Mesodermal cell (in vitro differentiated cells): ENCODE measurements at regions not wholly inside any gene's neighbourhood (a gene's known extent, or its start where the extent isn't known, plus 50 kb on each side); places are given as distances from the start of the nearest gene placed in this dataset.
A peak's percentile ranks its signal among the peaks of the same experiment; 100 is the strongest.

Source experiments
- H3K27ac ChIP-seq: 2 replicates; pipeline ENCODE4 v1.7.0; 2013; ENCODE audit warnings: mild to moderate bottlenecking, low read depth, low read length, moderate library complexity; ENCODE audit not compliant: severe bottlenecking
- H3K36me3 ChIP-seq: 2 replicates; pipeline ENCODE4 v1.7.1; 2013; ENCODE audit warnings: mild to moderate bottlenecking, low read length, moderate library complexity; ENCODE audit not compliant: control insufficient read depth, insufficient read depth
- H3K4me1 ChIP-seq: one replicate; pipeline ENCODE4 v1.7.1; 2013; ENCODE audit warnings: mild to moderate bottlenecking, low read length; ENCODE audit not compliant: insufficient read depth, control insufficient read depth, poor library complexity, severe bottlenecking
- H3K4me3 ChIP-seq: 2 replicates; pipeline ENCODE4 v1.7.0; 2013; ENCODE audit warnings: low read length, control low read depth, mild to moderate bottlenecking; ENCODE audit not compliant: insufficient read depth, poor library complexity, severe bottlenecking; ENCODE audit errors: extremely low read depth
- H3K9me3 ChIP-seq: 2 replicates; pipeline ENCODE4 v1.7.1; 2013; ENCODE audit warnings: mild to moderate bottlenecking, low read length, moderate library complexity; ENCODE audit not compliant: control insufficient read depth
- WGBS, 2 experiments: methylation state at CpG; one replicate each; pipeline ENCODE4 v1.1.5; 2013; ENCODE audit warnings: missing lambda C conversion rate in 2 of 2; ENCODE audit not compliant: insufficient coverage in 2 of 2; 5-methylcytosine and 5-hydroxymethylcytosine counted together

DNA sequence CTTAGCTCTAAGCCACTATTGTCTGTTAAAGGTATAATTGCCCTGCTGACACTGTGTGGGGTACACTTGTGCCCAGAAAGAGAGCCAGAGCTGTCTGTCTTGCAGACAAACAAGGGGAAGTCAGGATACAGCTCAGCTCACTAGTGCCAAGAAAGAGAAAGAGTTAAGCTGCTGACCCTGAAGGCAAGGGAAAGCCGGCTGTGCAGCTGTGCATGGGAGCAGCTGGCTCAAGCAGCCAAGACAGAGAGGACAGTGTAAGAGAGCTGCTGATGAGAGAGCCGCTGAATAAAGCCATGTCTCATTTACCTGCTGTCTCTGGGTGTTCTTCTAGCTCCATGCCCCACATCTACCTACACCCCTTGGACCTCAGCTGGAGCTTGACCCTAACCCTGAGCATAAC is 428.1 kb upstream of the NAALADL2 start:
- H3K9me3 ChIP-seq, result no peaks in the 10 kb centered on the region
- no peaks in the 10 kb centered on the region for H3K36me3 ChIP-seq
- 90 to 100% methylated on average over 1 of the region's 2 CpGs for WGBS, 2 experiments
- no peak overlapping the region for H3K27ac ChIP-seq
- H3K4me3 ChIP-seq, result no peak overlapping the region
- peaks cover 2% of the 10 kb centered on the region for H3K4me1 ChIP-seq

DNA sequence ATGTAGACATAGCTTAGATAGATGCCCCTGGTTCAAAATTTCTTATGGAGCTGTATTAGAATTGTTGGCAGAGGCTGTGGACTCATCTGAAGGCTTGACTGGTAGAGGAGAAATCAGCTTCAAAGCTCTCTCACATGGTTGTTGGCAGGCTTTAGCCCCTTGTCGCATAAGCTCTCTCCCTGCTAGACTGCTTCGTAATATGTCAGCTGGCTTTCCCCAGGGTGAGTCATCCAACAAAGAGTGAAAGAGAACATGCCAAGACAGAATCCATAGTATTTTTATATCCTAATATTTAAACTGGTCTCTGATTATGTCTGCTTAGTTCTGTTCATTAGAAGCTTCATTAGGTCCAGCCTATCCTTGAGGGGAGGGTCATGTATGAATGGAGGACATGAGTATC is 427.4 kb upstream of the NAALADL2 start:
- Histone ChIP-seq H3K4me3 (no peak overlapping the region), H3K27ac (no peak overlapping the region), H3K36me3 (no peaks in the 10 kb centered on the region), H3K9me3 (no peaks in the 10 kb centered on the region), H3K4me1 (peaks cover 2% of the 10 kb centered on the region)
- WGBS, 2 experiments, result 100% methylated on average over 1 of the region's 2 CpGs; no CpG with 5 or more reads in 1 of the 2 experiments

DNA sequence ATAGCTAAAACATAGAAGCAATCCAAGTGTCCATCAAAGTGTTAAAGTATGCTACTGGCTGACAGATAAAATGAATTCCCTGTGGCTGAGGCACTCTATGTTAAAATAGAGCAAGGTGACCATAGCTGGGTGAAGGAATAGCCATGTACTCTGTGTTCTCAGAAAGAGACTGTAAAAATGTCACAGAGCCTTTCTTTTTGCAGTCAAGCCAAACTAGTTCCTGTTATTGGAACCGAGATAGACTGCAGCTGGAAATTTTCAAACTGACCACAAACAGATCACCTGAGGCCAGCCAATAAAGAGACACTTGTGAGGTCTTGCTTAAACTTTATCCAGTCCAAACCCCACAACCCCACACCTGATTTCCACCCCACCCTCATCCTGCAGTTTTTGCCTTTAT is 422.8 kb upstream of the NAALADL2 start:
- WGBS, 2 experiments, result 88 to 92% methylated on average over 1 of the region's 1 CpG
- Histone ChIP-seq H3K36me3 (no peaks in the 10 kb centered on the region), H3K27ac (no peak overlapping the region), H3K4me1 (peaks cover 18% of the 10 kb centered on the region), H3K9me3 (no peaks in the 10 kb centered on the region), H3K4me3 (no peak overlapping the region)

DNA sequence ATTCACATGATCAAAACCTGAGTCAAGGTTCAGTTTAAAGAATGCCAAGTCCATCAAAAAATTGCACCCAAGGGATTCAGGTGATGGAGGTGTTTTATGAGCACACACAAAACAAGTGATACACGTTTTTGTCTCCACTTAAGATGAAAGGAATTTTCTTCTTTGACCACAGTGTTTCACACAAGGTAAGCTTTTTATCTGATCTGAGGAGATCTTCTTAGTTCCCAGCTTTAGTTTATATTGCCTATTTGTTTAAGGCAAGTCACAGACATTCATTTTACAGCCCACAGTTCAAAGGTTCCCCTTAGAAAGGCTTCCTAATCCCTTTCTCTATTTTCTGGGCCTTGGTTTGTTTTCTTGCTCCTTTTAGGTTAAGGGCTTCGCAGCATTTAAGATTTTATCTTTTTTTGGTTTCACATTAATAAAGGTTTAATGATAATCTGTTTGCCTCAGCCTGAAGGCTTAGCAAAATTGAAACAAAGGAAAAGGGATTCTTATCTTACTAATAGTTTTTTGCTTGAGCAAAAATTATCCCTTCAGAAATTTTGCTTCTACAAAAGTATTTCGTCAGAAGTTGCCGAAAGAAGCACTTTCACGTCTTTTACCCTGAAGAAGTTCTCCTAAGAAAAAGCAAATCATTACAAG is 420.5 kb upstream of the NAALADL2 start:
- no peaks in the 10 kb centered on the region for H3K9me3 ChIP-seq
- peaks cover 16% of the 10 kb centered on the region for H3K4me1 ChIP-seq
- no peak overlapping the region for H3K4me3 ChIP-seq
- no peaks in the 10 kb centered on the region for H3K36me3 ChIP-seq
- H3K27ac ChIP-seq, result peak overlapping the region; percentile 86
- WGBS, 2 experiments, result no CpG with 5 or more reads among the region's 5 CpGs

DNA sequence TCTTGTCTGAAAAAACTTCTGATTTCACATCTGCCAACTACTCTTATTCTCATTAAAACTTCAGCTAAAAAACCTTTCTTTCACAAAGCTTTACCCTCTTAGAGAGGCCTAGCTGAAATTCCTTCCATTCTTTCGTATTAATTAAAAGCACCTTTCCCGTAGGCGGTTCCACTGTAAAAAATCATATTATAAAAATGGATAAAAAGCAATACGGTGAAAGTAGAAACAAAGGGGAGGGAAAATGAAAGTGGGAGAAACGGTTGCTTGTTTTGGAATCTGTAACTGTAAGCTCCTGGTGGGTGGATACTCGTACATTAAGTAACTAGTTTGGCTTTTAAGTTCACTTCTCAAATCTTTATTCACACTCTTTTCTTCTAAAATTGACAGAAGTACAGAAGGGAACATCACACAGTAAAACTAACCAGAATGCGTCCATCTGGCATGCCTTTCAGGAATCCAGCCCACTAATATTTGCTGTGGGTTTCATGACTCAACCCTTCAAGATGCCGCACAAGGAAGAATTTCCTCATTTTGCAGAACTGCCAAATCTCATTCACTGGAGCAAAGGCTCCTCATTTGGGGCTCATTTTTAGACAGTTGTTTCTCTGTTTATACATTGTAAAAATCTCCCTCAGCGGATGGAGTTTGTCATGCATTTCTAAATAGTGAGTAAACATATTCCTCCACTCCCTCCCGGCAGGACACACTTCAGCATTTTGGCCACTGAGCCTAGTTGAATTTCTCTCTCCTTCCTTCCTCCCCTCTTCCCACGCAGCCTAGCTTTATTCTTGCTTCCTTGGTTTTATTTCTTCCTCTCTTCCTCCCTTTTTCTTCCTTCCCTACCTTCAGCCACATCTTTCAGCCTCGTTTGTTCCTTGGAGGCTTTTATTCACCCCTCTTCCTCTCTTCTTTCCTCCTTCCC is 419.5 kb upstream of the NAALADL2 start:
- Histone ChIP-seq H3K27ac (peak overlapping the region; percentile 86), H3K4me3 (peak overlapping the region; percentile 64)
- WGBS, 2 experiments, result 4 to 24% methylated on average over 3 to 7 of the region's 12 CpGs

DNA sequence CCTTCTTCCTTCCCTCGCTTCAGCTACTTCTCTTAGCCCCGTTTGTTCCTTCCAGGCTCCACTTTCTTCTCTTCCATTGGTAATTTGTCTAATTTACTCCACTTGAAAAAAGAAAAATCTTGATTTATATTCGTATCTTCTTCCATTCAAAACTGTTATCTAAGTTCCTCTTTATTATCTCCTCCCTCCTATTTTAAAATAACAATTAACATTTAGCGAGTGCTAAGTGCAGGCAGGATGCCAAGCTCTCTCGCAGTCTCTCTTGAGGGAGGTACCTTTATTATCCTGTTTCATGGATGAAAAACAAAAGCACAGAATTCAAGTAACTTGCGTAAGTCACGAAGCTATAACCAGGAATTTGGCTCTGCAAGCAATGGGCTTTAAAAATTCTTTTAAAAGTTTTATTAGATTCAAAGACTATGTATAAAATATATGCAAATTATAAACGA is 418.9 kb upstream of the NAALADL2 start:
- H3K36me3 ChIP-seq, result no peaks in the 10 kb centered on the region
- no peaks in the 10 kb centered on the region for H3K9me3 ChIP-seq
- peak overlapping the region; percentile 64 for H3K4me3 ChIP-seq
- peak overlapping the region; percentile 86 for H3K27ac ChIP-seq
- H3K4me1 ChIP-seq, result peaks cover 16% of the 10 kb centered on the region
- 8 to 13% methylated on average over 2 to 3 of the region's 8 CpGs for WGBS, 2 experiments

More for the DNA sequence above, 419.5 kb upstream of the NAALADL2 start:
- peaks cover 16% of the 10 kb centered on the region for H3K4me1 ChIP-seq
- H3K36me3 ChIP-seq, result no peaks in the 10 kb centered on the region
- no peaks in the 10 kb centered on the region for H3K9me3 ChIP-seq

DNA sequence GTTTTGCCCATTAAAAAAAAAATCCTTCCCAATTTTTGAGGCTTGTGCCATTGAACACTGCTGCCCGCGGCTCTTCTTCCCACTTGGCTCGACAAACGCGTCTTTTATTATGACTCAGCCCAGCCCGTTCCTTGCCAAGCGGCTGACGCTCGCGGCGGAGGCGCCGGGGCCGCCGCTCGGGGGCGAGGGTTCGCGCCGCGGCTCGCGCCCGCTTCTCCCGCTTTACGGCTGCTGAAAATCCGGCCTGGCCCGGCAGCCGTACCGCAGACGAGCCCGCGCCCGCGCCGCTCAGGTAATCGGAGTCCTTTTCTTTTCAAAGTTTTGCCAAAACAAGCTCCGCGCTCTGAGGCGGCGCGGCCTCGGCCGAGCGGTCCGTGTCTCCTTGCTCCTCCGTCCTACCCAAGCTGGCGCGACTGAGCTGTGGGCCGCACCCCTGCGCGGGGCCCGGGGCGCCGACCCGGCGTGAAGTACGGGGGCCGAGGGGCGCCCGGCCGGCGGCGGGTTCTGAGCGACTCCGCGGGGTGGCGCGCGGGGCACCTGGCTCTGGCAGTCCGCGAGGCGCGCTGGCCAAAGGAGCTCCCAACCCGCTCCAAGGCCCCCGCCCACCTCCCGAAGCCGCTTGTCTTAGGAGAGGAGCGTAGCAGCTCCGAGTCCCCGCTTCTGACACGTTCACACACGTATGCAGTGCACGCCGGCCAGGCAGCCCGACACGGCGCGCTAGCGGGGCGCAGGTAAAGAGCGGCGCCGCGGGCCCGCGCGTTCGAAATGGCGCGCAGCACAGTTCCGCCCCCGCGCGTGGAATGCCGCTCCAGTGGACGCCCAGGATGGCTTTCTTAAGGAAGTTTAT is 418.2 kb upstream of the NAALADL2 start:
- Histone ChIP-seq H3K9me3 (no peaks in the 10 kb centered on the region), H3K4me1 (peaks cover 16% of the 10 kb centered on the region), H3K27ac (peak overlapping the region; percentile 91), H3K4me3 (peak overlapping the region; percentile 64), H3K36me3 (no peaks in the 10 kb centered on the region)
- 0% methylated on average over 84 to 94 of the region's 107 CpGs for WGBS, 2 experiments

DNA sequence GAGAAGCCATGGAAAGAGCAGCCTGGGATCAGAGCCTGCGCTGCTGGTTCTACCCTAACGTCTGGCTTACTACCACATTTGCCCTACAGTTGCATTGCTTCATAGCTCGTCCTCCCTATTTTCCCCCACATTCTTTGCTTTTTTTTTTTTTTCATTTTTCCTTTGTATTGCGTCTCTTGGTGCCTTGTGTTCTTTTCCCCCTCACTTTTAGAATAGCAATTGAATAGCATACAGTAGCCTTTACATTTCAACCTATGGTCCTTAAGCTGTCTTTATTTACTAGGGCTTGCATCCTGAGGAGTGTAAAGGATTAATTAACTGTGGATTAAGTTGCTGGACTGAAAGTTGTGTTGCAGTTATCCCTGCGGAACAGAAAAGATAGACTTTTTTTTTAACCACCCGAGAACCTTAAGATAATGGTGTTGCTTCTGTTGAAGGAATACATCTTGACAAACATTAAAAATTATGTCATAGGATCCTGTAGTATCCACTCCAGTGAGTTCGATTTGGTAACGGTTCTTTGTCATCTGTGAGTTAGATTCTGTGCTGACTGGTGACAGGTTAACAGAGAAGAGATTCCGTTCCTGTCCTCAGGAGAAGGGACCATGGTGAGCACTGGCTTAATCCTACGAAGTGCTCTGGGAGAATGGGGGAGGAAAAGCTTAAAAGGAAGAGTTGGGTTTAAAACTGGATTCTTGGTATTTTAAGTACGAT is 417.4 kb upstream of the NAALADL2 start:
- Histone ChIP-seq H3K4me3 (peak overlapping the region; percentile 64), H3K36me3 (no peaks in the 10 kb centered on the region), H3K4me1 (peaks cover 16% of the 10 kb centered on the region), H3K27ac (peak overlapping the region; percentile 91), H3K9me3 (no peaks in the 10 kb centered on the region)
- 12 to 21% methylated on average over 5 to 6 of the region's 11 CpGs for WGBS, 2 experiments

DNA sequence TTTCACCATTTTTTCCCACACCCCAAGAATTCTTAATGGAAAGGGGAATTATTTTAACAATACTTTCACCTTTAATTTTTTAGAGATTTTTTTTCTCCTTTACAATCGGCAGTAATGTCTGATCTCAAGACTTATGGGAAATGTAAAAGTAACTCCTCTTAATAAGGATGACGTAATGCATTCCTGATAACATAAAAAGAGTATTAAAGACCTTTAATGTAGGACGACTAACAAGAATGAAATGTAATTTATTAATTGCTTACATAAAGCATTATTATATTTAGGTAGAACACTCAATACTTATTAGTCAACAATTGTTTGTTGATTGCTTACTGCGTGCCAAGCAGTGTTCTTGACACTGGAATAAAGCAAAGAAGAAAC is 416.8 kb upstream of the NAALADL2 start:
- H3K4me3 ChIP-seq, result peak overlapping the region; percentile 64

DNA sequence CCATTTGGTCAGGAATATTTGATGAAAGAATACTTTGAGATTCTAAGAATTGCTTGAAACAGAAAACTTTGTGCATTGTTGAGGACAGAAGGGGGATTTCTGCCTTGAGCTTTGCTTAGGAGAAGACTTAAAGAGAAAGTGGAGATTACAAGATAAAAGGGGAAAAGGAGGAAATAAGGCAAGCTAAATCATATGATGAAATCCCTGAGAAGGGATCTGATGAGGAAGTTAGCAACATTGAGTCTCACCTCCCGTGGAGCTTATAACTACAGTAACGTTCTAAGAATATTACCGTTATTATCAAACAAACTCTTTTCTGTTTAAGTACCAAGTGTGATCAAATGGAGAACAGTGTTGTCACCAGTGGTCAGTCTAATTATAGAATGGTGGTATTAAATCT is 414.7 kb upstream of the NAALADL2 start:
- no peaks in the 10 kb centered on the region for H3K9me3 ChIP-seq
- no peaks in the 10 kb centered on the region for H3K36me3 ChIP-seq
- no peak overlapping the region for H3K4me3 ChIP-seq
- no peak overlapping the region for H3K27ac ChIP-seq
- H3K4me1 ChIP-seq, result peaks cover 6% of the 10 kb centered on the region
- no CpG with 5 or more reads among the region's 3 CpGs for WGBS, 2 experiments

More for the DNA sequence above, 416.8 kb upstream of the NAALADL2 start:
- WGBS, 2 experiments, result 100% methylated on average over 1 of the region's 4 CpGs; no CpG with 5 or more reads in 1 of the 2 experiments
- Histone ChIP-seq H3K36me3 (no peaks in the 10 kb centered on the region), H3K4me1 (peaks cover 16% of the 10 kb centered on the region), H3K9me3 (no peaks in the 10 kb centered on the region), H3K27ac (no peak overlapping the region)
